GM23338 (cell line): ENCODE measurements at regions not wholly inside any gene's neighbourhood (a gene's known extent, or its start where the extent isn't known, plus 50 kb on each side); places are given as distances from the start of the nearest gene placed in this dataset.

Source experiments
- ATAC-seq: fragments of 200-7000 bp; cut with Tn5 transposase; 3 replicates; pipeline ENCODE4 v1.9.1; 2020
- DNase-seq: peaks from one replicate; pipeline ENCODE4 v3.0.0-alpha.2; 2015; ENCODE audit warnings: low spot score
- H2AFZ ChIP-seq: fragments of 200-600 bp; sonication (generic); 2 replicates; pipeline ENCODE4 v1.8.0; 2016; ENCODE audit warnings: antibody characterized with exemption, mild to moderate bottlenecking, moderate library complexity
- H3F3A ChIP-seq: fragments of 200-600 bp; sonication (generic); replicated peaks from 2 replicates; pipeline ENCODE4 v1.8.0; 2017; ENCODE audit warnings: antibody characterized with exemption, mixed run types, low read depth
- H3K27ac ChIP-seq: fragments of 200-600 bp; sonication (generic); 2 replicates; pipeline ENCODE4 v1.6.1; 2016; ENCODE audit warnings: low read depth
- H3K27me3 ChIP-seq: fragments of 200-600 bp; sonication (generic); 2 replicates; pipeline ENCODE4 v1.8.0; 2016; ENCODE audit warnings: mild to moderate bottlenecking, mixed run types, moderate library complexity; ENCODE audit not compliant: insufficient read depth
- H3K36me3 ChIP-seq: fragments of 200-600 bp; sonication (generic); 2 replicates; pipeline ENCODE4 v1.8.0; 2016; ENCODE audit warnings: mild to moderate bottlenecking; ENCODE audit not compliant: insufficient read depth
- H3K4me1 ChIP-seq: fragments of 200-600 bp; sonication (generic); 2 replicates; pipeline ENCODE4 v1.8.0; 2016; ENCODE audit warnings: mild to moderate bottlenecking, moderate library complexity; ENCODE audit not compliant: insufficient read depth
- H3K4me2 ChIP-seq: fragments of 200-600 bp; sonication (generic); 2 replicates; pipeline ENCODE4 v1.7.1; 2017; ENCODE audit warnings: mixed run types
- H3K4me3 ChIP-seq: fragments of 200-600 bp; sonication (generic); 2 replicates; pipeline ENCODE4 v1.6.1; 2016; ENCODE audit warnings: mixed run types
- H3K79me2 ChIP-seq: fragments of 200-600 bp; sonication (generic); replicated peaks from 2 replicates; pipeline ENCODE4 v1.8.0; 2017; ENCODE audit warnings: mild to moderate bottlenecking; ENCODE audit not compliant: insufficient read depth
- H3K9me2 ChIP-seq: fragments of 200-600 bp; sonication (generic); 2 replicates; pipeline ENCODE4 v1.8.0; 2017; ENCODE audit not compliant: insufficient read depth
- H4K20me1 ChIP-seq: fragments of 200-600 bp; sonication (generic); replicated peaks from 2 replicates; pipeline ENCODE4 v1.8.0; 2017; ENCODE audit warnings: mild to moderate bottlenecking; ENCODE audit not compliant: insufficient read depth
- H3K27ac Mint-ChIP-seq: 2 replicates; pipeline ENCODE4 v1.8.0; 2020; ENCODE audit warnings: inconsistent platforms, mild to moderate bottlenecking, moderate library complexity, mixed read lengths
- H3K27me3 Mint-ChIP-seq: 3 replicates; pipeline ENCODE4 v1.8.0; 2022; ENCODE audit warnings: low read depth, mild to moderate bottlenecking, moderate library complexity, mixed read lengths, inconsistent platforms; ENCODE audit not compliant: insufficient read depth, poor library complexity
- H3K36me3 Mint-ChIP-seq: 3 replicates; pipeline ENCODE4 v1.8.0; 2021; ENCODE audit warnings: low read depth, mild to moderate bottlenecking, inconsistent platforms, moderate library complexity, mixed read lengths
- H3K4me1 Mint-ChIP-seq: 3 replicates; pipeline ENCODE4 v1.8.0; 2020; ENCODE audit warnings: mild to moderate bottlenecking, inconsistent platforms, mixed read lengths
- H3K4me3 Mint-ChIP-seq: 3 replicates; pipeline ENCODE4 v1.8.0; 2021; ENCODE audit warnings: moderate library complexity, mild to moderate bottlenecking, inconsistent platforms, mixed read lengths
- H3K9me3 Mint-ChIP-seq: 3 replicates; pipeline ENCODE4 v1.8.0; 2020; ENCODE audit warnings: moderate library complexity, mild to moderate bottlenecking, inconsistent platforms, mixed read lengths
- CREB1 ChIP-seq: fragments of 250-450 bp; sonication (Bioruptor Pico); IDR thresholded peaks from 2 replicates; pipeline ENCODE4 v1.5.0; 2020; ENCODE audit warnings: low read depth, mild to moderate bottlenecking, moderate library complexity
- EZH2 ChIP-seq: fragments of 200-600 bp; sonication (generic); IDR thresholded peaks from one replicate; pipeline ENCODE4 v1.8.0; 2017; ENCODE audit warnings: antibody characterized with exemption, mild to moderate bottlenecking, low read depth; ENCODE audit not compliant: unreplicated experiment
- EZH2phosphoT487 ChIP-seq: fragments of 200-600 bp; sonication (generic); IDR thresholded peaks from one replicate; pipeline ENCODE4 v1.8.1; 2018; ENCODE audit warnings: antibody characterized with exemption; ENCODE audit not compliant: unreplicated experiment
- JUNB ChIP-seq: IDR thresholded peaks from one replicate; pipeline ENCODE4 v1.6.1; 2016; ENCODE audit warnings: antibody characterized with exemption; ENCODE audit not compliant: unreplicated experiment
- POLR2AphosphoS5 ChIP-seq: IDR thresholded peaks from 2 replicates; pipeline ENCODE4 v1.6.1; 2016; ENCODE audit warnings: antibody characterized with exemption, low read depth
- STAT1 ChIP-seq: IDR thresholded peaks from one replicate; pipeline ENCODE4 v1.6.1; 2016; ENCODE audit warnings: antibody characterized with exemption; ENCODE audit not compliant: unreplicated experiment
- ZNF114 ChIP-seq: fragments of 250-450 bp; sonication (Bioruptor Pico); IDR thresholded peaks from 2 replicates; pipeline ENCODE4 v1.5.0; 2020; ENCODE audit warnings: mild to moderate bottlenecking, moderate library complexity
- ZNF331 ChIP-seq: fragments of 250-450 bp; sonication (Bioruptor Pico); IDR thresholded peaks from 2 replicates; pipeline ENCODE4 v1.5.0; 2020; ENCODE audit warnings: low read depth, mild to moderate bottlenecking, moderate library complexity
- TF ChIP-seq, protein P1 (sequence below): IDR thresholded peaks from one replicate; pipeline ENCODE4 v1.6.1; 2018; ENCODE audit warnings: antibody characterized with exemption; ENCODE audit not compliant: unreplicated experiment
- TF ChIP-seq, protein P2 (sequence below): IDR thresholded peaks from 2 replicates; pipeline ENCODE4 v1.6.1; 2016; ENCODE audit warnings: antibody characterized with exemption

DNA sequence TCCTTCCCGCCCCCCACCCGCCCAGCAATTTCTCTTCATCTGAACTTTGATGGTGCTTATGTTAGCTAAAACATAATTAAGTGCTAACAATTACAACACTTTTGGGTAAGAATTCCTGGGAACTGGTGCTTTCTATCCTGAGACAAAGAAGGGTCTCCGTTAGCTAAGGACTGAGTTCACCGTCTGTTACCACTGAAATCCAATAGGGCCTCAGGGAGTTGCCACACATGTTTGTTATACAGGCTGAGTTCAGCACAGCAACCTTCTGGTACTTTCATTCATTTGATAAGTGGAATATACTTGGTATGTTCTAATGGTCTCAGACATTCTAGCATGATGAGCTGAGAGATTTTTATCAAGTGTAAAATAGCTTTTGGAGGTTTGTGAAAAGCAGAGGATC lies 437.9 kb downstream of the EFNA5 start:
- Histone ChIP-seq H2AFZ (no peak overlapping the region), H3K9me2 (no peaks in the 10 kb centered on the region), H3K4me3 (no peak overlapping the region), H3K79me2 (no peaks in the 10 kb centered on the region), H3K4me1 (no peaks in the 10 kb centered on the region), H3K4me2 (no peak overlapping the region), H3K27ac (no peak overlapping the region), H4K20me1 (no peaks in the 10 kb centered on the region), H3K36me3 (no peaks in the 10 kb centered on the region), H3F3A (no peaks in the 10 kb centered on the region), H3K27me3 (no peaks in the 10 kb centered on the region)
- H3K27me3 Mint-ChIP-seq: peaks cover 2% of the 10 kb centered on the region
- no peak overlapping the region for H3K4me3 Mint-ChIP-seq
- H3K9me3 Mint-ChIP-seq: no peaks in the 10 kb centered on the region
- peaks cover 7% of the 10 kb centered on the region; the same call in 2 of the 3 replicates for H3K4me1 Mint-ChIP-seq
- TF ChIP-seq ZNF114 (CRISPR knock-in tag) (no peak), CREB1 (CRISPR knock-in tag) (no peak), ZNF331 (CRISPR knock-in tag) (no peak), POLR2AphosphoS5 (no peak), STAT1 (no peak), EZH2 (no peak), JUNB (no peak)
- TF ChIP-seq, protein P1, sequence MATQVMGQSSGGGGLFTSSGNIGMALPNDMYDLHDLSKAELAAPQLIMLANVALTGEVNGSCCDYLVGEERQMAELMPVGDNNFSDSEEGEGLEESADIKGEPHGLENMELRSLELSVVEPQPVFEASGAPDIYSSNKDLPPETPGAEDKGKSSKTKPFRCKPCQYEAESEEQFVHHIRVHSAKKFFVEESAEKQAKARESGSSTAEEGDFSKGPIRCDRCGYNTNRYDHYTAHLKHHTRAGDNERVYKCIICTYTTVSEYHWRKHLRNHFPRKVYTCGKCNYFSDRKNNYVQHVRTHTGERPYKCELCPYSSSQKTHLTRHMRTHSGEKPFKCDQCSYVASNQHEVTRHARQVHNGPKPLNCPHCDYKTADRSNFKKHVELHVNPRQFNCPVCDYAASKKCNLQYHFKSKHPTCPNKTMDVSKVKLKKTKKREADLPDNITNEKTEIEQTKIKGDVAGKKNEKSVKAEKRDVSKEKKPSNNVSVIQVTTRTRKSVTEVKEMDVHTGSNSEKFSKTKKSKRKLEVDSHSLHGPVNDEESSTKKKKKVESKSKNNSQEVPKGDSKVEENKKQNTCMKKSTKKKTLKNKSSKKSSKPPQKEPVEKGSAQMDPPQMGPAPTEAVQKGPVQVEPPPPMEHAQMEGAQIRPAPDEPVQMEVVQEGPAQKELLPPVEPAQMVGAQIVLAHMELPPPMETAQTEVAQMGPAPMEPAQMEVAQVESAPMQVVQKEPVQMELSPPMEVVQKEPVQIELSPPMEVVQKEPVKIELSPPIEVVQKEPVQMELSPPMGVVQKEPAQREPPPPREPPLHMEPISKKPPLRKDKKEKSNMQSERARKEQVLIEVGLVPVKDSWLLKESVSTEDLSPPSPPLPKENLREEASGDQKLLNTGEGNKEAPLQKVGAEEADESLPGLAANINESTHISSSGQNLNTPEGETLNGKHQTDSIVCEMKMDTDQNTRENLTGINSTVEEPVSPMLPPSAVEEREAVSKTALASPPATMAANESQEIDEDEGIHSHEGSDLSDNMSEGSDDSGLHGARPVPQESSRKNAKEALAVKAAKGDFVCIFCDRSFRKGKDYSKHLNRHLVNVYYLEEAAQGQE: no peak
- TF ChIP-seq, protein P2, sequence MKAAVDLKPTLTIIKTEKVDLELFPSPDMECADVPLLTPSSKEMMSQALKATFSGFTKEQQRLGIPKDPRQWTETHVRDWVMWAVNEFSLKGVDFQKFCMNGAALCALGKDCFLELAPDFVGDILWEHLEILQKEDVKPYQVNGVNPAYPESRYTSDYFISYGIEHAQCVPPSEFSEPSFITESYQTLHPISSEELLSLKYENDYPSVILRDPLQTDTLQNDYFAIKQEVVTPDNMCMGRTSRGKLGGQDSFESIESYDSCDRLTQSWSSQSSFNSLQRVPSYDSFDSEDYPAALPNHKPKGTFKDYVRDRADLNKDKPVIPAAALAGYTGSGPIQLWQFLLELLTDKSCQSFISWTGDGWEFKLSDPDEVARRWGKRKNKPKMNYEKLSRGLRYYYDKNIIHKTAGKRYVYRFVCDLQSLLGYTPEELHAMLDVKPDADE: no peak
- no peaks in the 10 kb centered on the region for H3K36me3 Mint-ChIP-seq
- no peak for DNase-seq
- no peak for ATAC-seq
- H3K27ac Mint-ChIP-seq: no peak overlapping the region

DNA sequence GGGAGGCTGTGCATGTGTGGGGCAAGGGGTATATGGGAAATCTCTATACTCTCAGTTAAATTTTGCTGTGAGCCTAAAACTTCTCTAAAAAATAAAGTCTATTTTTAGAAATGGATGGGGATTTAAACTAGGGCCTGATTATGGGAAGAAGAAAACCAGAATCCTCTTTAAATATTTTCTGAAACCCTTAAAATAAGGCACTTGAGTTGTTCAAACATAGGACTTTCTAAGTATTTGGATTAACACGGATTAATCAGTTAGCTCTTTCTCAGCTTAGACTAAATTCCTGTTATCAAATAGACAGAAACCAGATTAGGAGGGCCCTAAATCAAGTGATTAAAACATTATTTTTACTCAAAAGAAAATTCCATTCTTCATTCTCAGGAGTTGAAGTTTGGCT lies 438.4 kb downstream of the EFNA5 start:
- H3K27me3 ChIP-seq: no peaks in the 10 kb centered on the region
- Mint-ChIP-seq H3K4me1 (peaks cover 7% of the 10 kb centered on the region; the same call in 2 of the 3 replicates), H3K36me3 (no peaks in the 10 kb centered on the region), H3K4me3 (no peak overlapping the region), H3K27ac (no peak overlapping the region), H3K27me3 (peaks cover 2% of the 10 kb centered on the region), H3K9me3 (no peaks in the 10 kb centered on the region)
- ATAC-seq (no peak), DNase-seq (no peak)
- no peak overlapping the region for H2AFZ ChIP-seq
- no peaks in the 10 kb centered on the region for H3K36me3 ChIP-seq
- H4K20me1 ChIP-seq: no peaks in the 10 kb centered on the region
- no peaks in the 10 kb centered on the region for H3K79me2 ChIP-seq
- no peaks in the 10 kb centered on the region for H3F3A ChIP-seq
- no peaks in the 10 kb centered on the region for H3K4me1 ChIP-seq
- no peak overlapping the region for H3K4me2 ChIP-seq
- no peaks in the 10 kb centered on the region for H3K9me2 ChIP-seq
- no peak overlapping the region for H3K4me3 ChIP-seq
- no peak overlapping the region for H3K27ac ChIP-seq
- no peak for TF ChIP-seq POLR2AphosphoS5
- TF ChIP-seq ZNF331 (CRISPR knock-in tag): no peak
- TF ChIP-seq JUNB: no peak
- no peak for TF ChIP-seq EZH2
- no peak for TF ChIP-seq CREB1 (CRISPR knock-in tag)
- TF ChIP-seq, protein P2: no peak
- no peak for TF ChIP-seq EZH2phosphoT487
- no peak for TF ChIP-seq STAT1
